GM18870 (cell line): ENCODE measurements at regions not wholly inside any gene's neighbourhood (a gene's known extent, or its start where the extent isn't known, plus 50 kb on each side); places are given as distances from the start of the nearest gene placed in this dataset.

Experiments used
- ATAC-seq: cut with Tn5 transposase; IDR thresholded peaks from one replicate; pipeline ENCODE4 v1.9.1; 2021; ENCODE audit warnings: moderate library complexity; ENCODE audit not compliant: unreplicated experiment

GRCh38 chr2:207256476-207257207 is 90.9 kb upstream of the KLF7 start:
- no peak for ATAC-seq

- ATAC-seq: no peak
These were observed 91.8 kb upstream of the KLF7 start for GRCh38 chr2:207257251-207258250.

- ATAC-seq: no peak
These were observed 92.7 kb upstream of the KLF7 start for GRCh38 chr2:207258263-207258991.

GRCh38 chr2:207260021-207260420 is 94.3 kb upstream of the KLF7 start:
- ATAC-seq: no peak

GRCh38 chr2:207260947-207261346 is 95.2 kb upstream of the KLF7 start:
- no peak for ATAC-seq

GRCh38 chr2:207264310-207264709 is 98.6 kb upstream of the KLF7 start:
- no peak for ATAC-seq

GRCh38 chr2:207265332-207265731 is 99.6 kb upstream of the KLF7 start:
- ATAC-seq: no peak

GRCh38 chr2:207265869-207266268 is 100.1 kb upstream of the KLF7 start:
- ATAC-seq: no peak

- ATAC-seq: no peak
These were observed 100.9 kb upstream of the KLF7 start for GRCh38 chr2:207266648-207267047.

GRCh38 chr2:207269038-207269437 is 103.3 kb upstream of the KLF7 start:
- ATAC-seq: no peak

GRCh38 chr2:207274530-207275189 is 108.9 kb upstream of the KLF7 start:
- ATAC-seq: no peak

GRCh38 chr2:207275779-207276178 is 110.0 kb upstream of the KLF7 start:
- ATAC-seq: no peak

GRCh38 chr2:207276248-207276647 is 110.5 kb upstream of the KLF7 start:
- no peak for ATAC-seq

GRCh38 chr2:207276858-207277257 is 111.1 kb upstream of the KLF7 start:
- no peak for ATAC-seq

GRCh38 chr2:207279520-207279919 is 113.8 kb upstream of the KLF7 start:
- no peak for ATAC-seq

- ATAC-seq: no peak
These were observed 115.7 kb upstream of the KLF7 start for GRCh38 chr2:207281436-207281835.

- ATAC-seq: no peak
These were observed 117.2 kb upstream of the KLF7 start for GRCh38 chr2:207282916-207283315.

GRCh38 chr2:207283356-207283755 is 117.6 kb upstream of the KLF7 start:
- no peak for ATAC-seq

- ATAC-seq: no peak
These were observed 119.1 kb upstream of the KLF7 start for GRCh38 chr2:207284556-207285472.

GRCh38 chr2:207285473-207285815 is 119.7 kb upstream of the KLF7 start:
- ATAC-seq: no peak
